ENCODE measurements at regions not wholly inside any gene's neighbourhood (a gene's known extent, or its start where the extent isn't known, plus 50 kb on each side); places are given as distances from the start of the nearest gene placed in this dataset.

DNA sequence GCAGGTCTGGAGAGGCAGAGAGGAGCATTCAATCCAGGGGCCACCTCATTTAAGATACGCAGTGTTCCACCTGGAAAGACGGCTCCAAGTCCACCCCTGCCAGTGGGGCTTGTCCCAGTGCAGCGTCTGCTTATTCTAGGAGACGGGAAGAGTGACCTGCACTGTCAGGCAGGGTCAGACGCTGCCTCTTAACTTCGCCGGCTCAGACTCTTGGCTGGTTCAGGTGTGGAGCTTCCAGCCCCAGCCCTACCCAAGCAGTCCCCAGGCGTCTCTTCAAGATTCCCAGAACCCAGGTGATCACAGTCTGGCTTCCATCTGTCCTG, 208.5 kb downstream of the TFCP2L1 start:
- no peak for TF ChIP-seq POLR2A (IDR thresholded peaks at IDR 0.05)
- TF ChIP-seq, protein P1, sequence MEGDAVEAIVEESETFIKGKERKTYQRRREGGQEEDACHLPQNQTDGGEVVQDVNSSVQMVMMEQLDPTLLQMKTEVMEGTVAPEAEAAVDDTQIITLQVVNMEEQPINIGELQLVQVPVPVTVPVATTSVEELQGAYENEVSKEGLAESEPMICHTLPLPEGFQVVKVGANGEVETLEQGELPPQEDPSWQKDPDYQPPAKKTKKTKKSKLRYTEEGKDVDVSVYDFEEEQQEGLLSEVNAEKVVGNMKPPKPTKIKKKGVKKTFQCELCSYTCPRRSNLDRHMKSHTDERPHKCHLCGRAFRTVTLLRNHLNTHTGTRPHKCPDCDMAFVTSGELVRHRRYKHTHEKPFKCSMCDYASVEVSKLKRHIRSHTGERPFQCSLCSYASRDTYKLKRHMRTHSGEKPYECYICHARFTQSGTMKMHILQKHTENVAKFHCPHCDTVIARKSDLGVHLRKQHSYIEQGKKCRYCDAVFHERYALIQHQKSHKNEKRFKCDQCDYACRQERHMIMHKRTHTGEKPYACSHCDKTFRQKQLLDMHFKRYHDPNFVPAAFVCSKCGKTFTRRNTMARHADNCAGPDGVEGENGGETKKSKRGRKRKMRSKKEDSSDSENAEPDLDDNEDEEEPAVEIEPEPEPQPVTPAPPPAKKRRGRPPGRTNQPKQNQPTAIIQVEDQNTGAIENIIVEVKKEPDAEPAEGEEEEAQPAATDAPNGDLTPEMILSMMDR (IDR thresholded peaks at IDR 0.05): no peak
- intact Hi-C loops (cut with DNase I; ENCODE audit: low total_unique reads): no loop called here
- no peak overlapping the region for H3K27ac ChIP-seq

DNA sequence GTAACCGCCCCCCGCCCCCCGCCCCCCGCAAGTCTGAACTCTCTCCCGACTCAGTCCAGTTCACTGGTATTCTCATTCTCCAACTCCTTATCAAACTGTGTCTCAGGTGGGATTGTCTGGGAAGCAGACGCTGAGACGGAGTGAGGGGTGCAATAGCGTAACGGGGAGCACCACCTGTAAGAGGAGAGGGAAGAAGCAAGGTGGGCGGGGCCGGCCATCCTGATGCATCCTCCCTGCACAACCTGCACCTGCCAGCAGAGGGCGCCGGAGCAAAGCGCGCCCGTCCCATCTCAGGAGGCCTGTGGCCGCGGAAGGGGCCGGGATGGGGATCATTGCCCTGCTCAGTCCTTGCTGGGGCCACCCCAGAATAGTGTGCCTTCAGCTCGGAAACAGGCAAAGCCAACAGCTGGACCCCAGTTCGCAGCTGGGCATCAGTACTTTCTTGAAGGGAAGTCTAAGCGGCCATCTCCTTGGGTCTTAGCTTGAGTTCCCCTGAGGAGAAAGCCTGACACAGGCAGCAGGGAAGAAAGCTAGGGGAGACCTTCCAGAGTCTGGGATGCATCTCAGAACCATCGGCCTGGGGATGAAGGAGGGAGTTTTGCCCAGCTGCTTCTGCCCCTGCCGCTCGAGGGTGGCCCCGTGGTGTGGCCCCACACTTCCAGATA, 208.0 kb downstream of the TFCP2L1 start:
- H3K27ac ChIP-seq: no peak overlapping the region
- intact Hi-C loops (cut with DNase I; ENCODE audit: low total_unique reads): no loop called here
- H3K9me3 ChIP-seq: no peaks in the 10 kb centered on the region
- TF ChIP-seq, protein P1 (IDR thresholded peaks at IDR 0.05): peak; percentile 20 to 52 (median 32)
- no peak for TF ChIP-seq POLR2A (IDR thresholded peaks at IDR 0.05)
- no peaks in the 10 kb centered on the region for H3K4me1 ChIP-seq
- no peaks in the 10 kb centered on the region for H3K27me3 ChIP-seq
- no peaks in the 10 kb centered on the region for H3K36me3 ChIP-seq
- no peak overlapping the region for H3K4me3 ChIP-seq
- DNase-seq: no peak

More for the DNA sequence above, 208.5 kb downstream of the TFCP2L1 start:
- H3K36me3 ChIP-seq: no peaks in the 10 kb centered on the region
- H3K9me3 ChIP-seq: no peaks in the 10 kb centered on the region
- no peaks in the 10 kb centered on the region for H3K27me3 ChIP-seq
- no peak for DNase-seq
- H3K4me3 ChIP-seq: no peak overlapping the region
- H3K4me1 ChIP-seq: no peaks in the 10 kb centered on the region

- no peak overlapping the region for H3K4me3 ChIP-seq
- H3K4me1 ChIP-seq: no peaks in the 10 kb centered on the region
- no peaks in the 10 kb centered on the region for H3K27me3 ChIP-seq
These were observed 206.1 kb downstream of the TFCP2L1 start for GRCh38 chr2:121078899-121079298.

GRCh38 chr2:121080013-121080772, 204.8 kb downstream of the TFCP2L1 start:
- DNase-seq: peak; percentile 66 to 67
- H3K27ac ChIP-seq: no peak overlapping the region
- intact Hi-C loops (cut with DNase I; ENCODE audit: low total_unique reads): no loop called here

More at GRCh38 chr2:121078899-121079298, 206.1 kb downstream of the TFCP2L1 start:
- no peaks in the 10 kb centered on the region for H3K9me3 ChIP-seq
- intact Hi-C loops (cut with DNase I; ENCODE audit: low total_unique reads): no loop called here
- DNase-seq: no peak
- no peak overlapping the region for H3K27ac ChIP-seq
- H3K36me3 ChIP-seq: no peaks in the 10 kb centered on the region
- no peak for TF ChIP-seq POLR2A (IDR thresholded peaks at IDR 0.05)
- TF ChIP-seq, protein P1 (IDR thresholded peaks at IDR 0.05): no peak

DNA sequence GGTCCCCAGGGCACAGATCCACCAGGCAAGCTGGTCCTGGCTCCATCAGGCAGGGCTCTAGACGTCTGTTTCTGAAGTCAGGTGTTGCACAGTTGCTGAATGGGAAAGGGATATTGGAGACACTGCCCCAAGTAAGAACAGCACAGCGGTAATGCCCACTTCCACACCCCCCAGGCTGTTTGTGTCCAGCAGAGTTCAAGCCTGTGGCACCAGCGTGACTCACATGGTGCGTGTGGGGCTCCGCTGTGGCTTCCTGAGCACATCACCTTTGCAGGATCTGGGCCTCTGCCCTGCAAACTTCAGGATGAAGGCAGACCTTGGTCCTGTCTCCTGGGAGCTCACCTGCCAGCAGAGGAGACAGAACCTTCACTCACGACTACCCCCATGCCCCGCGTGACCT, 203.3 kb downstream of the TFCP2L1 start:
- H3K4me1 ChIP-seq: no peaks in the 10 kb centered on the region
- H3K36me3 ChIP-seq: no peaks in the 10 kb centered on the region
- no peaks in the 10 kb centered on the region for H3K9me3 ChIP-seq
- intact Hi-C loops (cut with DNase I; ENCODE audit: low total_unique reads): no loop called here
- H3K4me3 ChIP-seq: no peak overlapping the region
- DNase-seq: no peak
- TF ChIP-seq POLR2A (IDR thresholded peaks at IDR 0.05): no peak
- TF ChIP-seq, protein P1 (IDR thresholded peaks at IDR 0.05): no peak
- H3K27me3 ChIP-seq: no peaks in the 10 kb centered on the region
- no peak overlapping the region for H3K27ac ChIP-seq

More at GRCh38 chr2:121080013-121080772, 204.8 kb downstream of the TFCP2L1 start:
- Histone ChIP-seq H3K36me3 (no peaks in the 10 kb centered on the region), H3K4me3 (no peak overlapping the region), H3K27me3 (no peaks in the 10 kb centered on the region), H3K4me1 (no peaks in the 10 kb centered on the region), H3K9me3 (no peaks in the 10 kb centered on the region)
- TF ChIP-seq, protein P1 (IDR thresholded peaks at IDR 0.05): peak; percentile 85 to 91 (median 88)
- TF ChIP-seq POLR2A (IDR thresholded peaks at IDR 0.05): no peak
